Prostate gland (tissue), 2 donors: ENCODE measurements at regions not wholly inside any gene's neighbourhood (a gene's known extent, or its start where the extent isn't known, plus 50 kb on each side); places are given as distances from the start of the nearest gene placed in this dataset.

Experiments used
- DNase-seq: peaks from one replicate; pipeline ENCODE4 v3.0.0-alpha.2; 2019; ENCODE audit warnings: low spot score
- H3K27ac ChIP-seq, 2 donors: fragments of 200-600 bp; sonication (generic); 2 replicates each; pipeline ENCODE4 v1.5.1; 2017 to 2019
- H3K27me3 ChIP-seq: fragments of 200-600 bp; sonication (generic); replicated peaks from 2 replicates; pipeline ENCODE4 v1.5.1; 2019; ENCODE audit not compliant: insufficient read depth
- H3K36me3 ChIP-seq, 2 donors: fragments of 200-600 bp; sonication (generic); 1 replicate in 1 of 2; 2 replicates in 1 of 2; pipeline versions ENCODE4 v1.5.1 to v1.8.1; 2017 to 2019
- H3K4me1 ChIP-seq: fragments of 200-600 bp; sonication (generic); replicated peaks from 2 replicates; pipeline ENCODE4 v1.5.1; 2019
- H3K4me3 ChIP-seq, 2 donors: fragments of 200-600 bp; sonication (generic); 2 replicates each; pipeline ENCODE4 v1.5.1; 2017 to 2019
- H3K9me3 ChIP-seq: fragments of 200-600 bp; sonication (generic); 2 replicates; pipeline ENCODE4 v1.5.1; 2017
- POLR2A ChIP-seq: fragments of 450-650 bp; IDR thresholded peaks from one replicate; pipeline ENCODE4 v1.6.1; 2016; ENCODE audit warnings: antibody characterized with exemption, mild to moderate bottlenecking
- POLR2AphosphoS5 ChIP-seq: sonication (generic); formaldehyde crosslinking; IDR thresholded peaks from one replicate; pipeline ENCODE4 v1.6.1; 2017; ENCODE audit warnings: antibody characterized with exemption
- WGBS: methylation state at CpG from one replicate; pipeline ENCODE4 v1.1.5; 2018; 5-methylcytosine and 5-hydroxymethylcytosine counted together
- intact Hi-C: fragments of 100-400 bp; cut with DNase I; formaldehyde crosslinking; loops from one replicate; pipeline ENCODE4 v1.14.2; 2022
- TF ChIP-seq, protein P1 (sequence below), 4 experiments: fragments of 200-600 bp in 2 of 4; fragments of 450-650 bp in 2 of 4; sonication (generic) in 2 of 4; IDR thresholded peaks; 1 replicate in 3 of 4; 2 replicates in 1 of 4; pipeline ENCODE4 v1.5.1; 2016 to 2019; ENCODE audit warnings: antibody characterized with exemption in 4 of 4, mild to moderate bottlenecking in 2 of 4, moderate library complexity in 2 of 4

DNA sequence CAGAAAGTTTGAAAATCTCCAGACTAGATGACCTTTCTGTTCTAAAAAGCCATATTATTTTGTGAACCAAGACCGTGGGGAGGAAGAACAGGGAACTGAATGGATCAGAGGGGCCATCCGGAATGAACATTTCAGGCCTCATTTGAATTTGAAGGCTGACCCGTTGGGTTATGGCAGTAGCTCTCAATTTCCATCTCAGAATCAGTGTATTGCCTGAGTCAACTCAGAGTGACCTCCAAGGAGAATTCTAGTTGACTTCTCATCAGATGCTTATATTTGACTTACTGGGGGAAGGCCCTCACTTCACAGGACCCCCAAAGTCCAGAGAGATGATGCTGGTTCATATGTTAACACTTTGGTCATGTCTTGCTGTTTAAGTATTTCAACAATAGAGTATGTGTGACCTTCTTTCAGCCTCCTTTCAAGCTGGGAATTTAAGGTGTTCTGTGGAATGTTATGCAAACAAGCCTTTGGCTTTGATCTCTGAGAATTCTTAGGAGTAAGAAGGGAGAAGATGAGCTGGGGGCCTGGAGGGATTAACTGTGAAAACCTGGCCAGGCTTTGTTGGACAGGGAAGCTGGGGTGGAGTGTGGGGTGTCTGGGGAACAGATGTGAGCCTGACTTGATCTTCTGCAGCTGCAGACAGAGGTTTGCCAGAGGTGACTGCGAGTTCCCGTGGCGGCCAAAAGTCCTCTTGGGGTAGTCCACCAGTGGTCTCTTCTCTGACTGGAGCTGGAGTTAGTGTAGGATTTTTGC, 111.2 kb upstream of the RGMA start:
- H3K9me3 ChIP-seq = no peaks in the 10 kb centered on the region
- H3K4me3 ChIP-seq = no peak overlapping the region
- TF ChIP-seq POLR2A = no peak
- no peaks in the 10 kb centered on the region for H3K4me1 ChIP-seq
- H3K27me3 ChIP-seq = no peaks in the 10 kb centered on the region
- H3K36me3 ChIP-seq = no peaks in the 10 kb centered on the region
- DNase-seq = no peak
- intact Hi-C loops = no loop called here
- WGBS = 53% methylated on average over 6 of the region's 6 CpGs
- H3K27ac ChIP-seq = no peak overlapping the region

DNA sequence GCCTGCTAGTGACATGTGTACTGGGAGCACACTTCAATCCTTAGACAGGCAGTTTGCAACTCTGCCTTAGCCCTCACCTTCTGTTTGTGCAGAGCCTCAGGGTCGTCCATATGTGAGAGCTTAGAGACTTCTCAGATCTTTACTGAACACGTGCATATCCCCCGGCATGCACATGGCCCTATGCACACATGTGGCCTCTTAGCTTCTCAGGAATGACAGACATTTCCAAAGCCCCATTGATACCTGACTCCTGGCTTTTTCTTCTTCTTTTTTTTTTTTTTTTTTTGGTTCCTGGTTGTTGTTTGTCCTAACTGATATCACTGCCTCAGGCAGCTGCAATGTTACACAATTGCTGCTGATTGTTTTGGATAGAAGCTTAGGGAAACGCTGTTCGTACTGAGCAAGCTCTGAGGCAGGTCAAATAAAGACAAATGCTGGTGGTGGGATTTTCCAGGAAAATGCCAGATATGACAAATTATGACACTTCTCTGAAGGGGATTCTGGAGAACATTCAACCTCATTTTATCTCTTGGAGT, 107.2 kb upstream of the RGMA start:
- TF ChIP-seq POLR2AphosphoS5 = no peak
- no peak for TF ChIP-seq POLR2A
- TF ChIP-seq, protein P1, sequence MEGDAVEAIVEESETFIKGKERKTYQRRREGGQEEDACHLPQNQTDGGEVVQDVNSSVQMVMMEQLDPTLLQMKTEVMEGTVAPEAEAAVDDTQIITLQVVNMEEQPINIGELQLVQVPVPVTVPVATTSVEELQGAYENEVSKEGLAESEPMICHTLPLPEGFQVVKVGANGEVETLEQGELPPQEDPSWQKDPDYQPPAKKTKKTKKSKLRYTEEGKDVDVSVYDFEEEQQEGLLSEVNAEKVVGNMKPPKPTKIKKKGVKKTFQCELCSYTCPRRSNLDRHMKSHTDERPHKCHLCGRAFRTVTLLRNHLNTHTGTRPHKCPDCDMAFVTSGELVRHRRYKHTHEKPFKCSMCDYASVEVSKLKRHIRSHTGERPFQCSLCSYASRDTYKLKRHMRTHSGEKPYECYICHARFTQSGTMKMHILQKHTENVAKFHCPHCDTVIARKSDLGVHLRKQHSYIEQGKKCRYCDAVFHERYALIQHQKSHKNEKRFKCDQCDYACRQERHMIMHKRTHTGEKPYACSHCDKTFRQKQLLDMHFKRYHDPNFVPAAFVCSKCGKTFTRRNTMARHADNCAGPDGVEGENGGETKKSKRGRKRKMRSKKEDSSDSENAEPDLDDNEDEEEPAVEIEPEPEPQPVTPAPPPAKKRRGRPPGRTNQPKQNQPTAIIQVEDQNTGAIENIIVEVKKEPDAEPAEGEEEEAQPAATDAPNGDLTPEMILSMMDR (IDR thresholded peaks at IDR 0.05) = no peak
- Histone ChIP-seq H3K4me1 (no peaks in the 10 kb centered on the region), H3K36me3 (no peaks in the 10 kb centered on the region), H3K4me3 (no peak overlapping the region), H3K27ac (no peak overlapping the region), H3K9me3 (no peaks in the 10 kb centered on the region), H3K27me3 (no peaks in the 10 kb centered on the region)
- no peak for DNase-seq
- 73% methylated on average over 5 of the region's 5 CpGs for WGBS
- intact Hi-C loops = no loop called here

DNA sequence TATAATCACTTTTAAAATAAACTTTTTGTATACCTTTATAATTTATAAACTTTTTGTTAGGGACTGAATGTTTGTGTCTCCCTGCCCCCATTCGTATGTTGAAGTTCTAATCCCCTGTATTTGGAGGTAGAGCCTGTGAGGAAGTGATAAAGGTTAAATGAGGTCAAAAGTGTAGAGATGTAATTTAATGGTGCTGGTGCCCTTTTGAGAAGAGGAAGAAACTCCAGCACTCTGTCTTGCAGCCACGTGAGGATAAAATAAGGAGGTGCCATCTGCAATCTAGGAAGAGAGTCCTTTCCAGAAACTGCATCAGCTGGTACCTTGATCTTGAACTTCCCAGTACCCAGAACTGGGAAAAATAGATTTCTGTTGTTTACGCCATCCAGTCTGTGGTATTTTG, 106.1 kb upstream of the RGMA start:
- TF ChIP-seq POLR2A (no peak), POLR2AphosphoS5 (no peak)
- TF ChIP-seq, protein P1 (IDR thresholded peaks at IDR 0.05) = no peak

GRCh38 chr15:93190238-93190637, 101.2 kb upstream of the RGMA start:
- intact Hi-C loops = no loop called here
- H3K4me1 ChIP-seq = no peaks in the 10 kb centered on the region
- H3K27ac ChIP-seq = no peak overlapping the region
- no peaks in the 10 kb centered on the region for H3K9me3 ChIP-seq
- no peaks in the 10 kb centered on the region for H3K36me3 ChIP-seq
- no peak for DNase-seq
- WGBS = 84% methylated on average over 8 of the region's 8 CpGs
- H3K27me3 ChIP-seq = no peaks in the 10 kb centered on the region
- TF ChIP-seq POLR2A (no peak), POLR2AphosphoS5 (no peak)
- TF ChIP-seq, protein P1 (IDR thresholded peaks at IDR 0.05) = no peak
- H3K4me3 ChIP-seq = no peak overlapping the region

More for the DNA sequence above, 106.1 kb upstream of the RGMA start:
- no peak for DNase-seq
- H3K4me3 ChIP-seq = no peak overlapping the region
- no peaks in the 10 kb centered on the region for H3K36me3 ChIP-seq
- H3K4me1 ChIP-seq = no peaks in the 10 kb centered on the region
- intact Hi-C loops = no loop called here
- H3K9me3 ChIP-seq = no peaks in the 10 kb centered on the region
- H3K27ac ChIP-seq = no peak overlapping the region
- 50% methylated on average over 3 of the region's 3 CpGs for WGBS
- no peaks in the 10 kb centered on the region for H3K27me3 ChIP-seq

- H3K9me3 ChIP-seq = no peaks in the 10 kb centered on the region
- no peaks in the 10 kb centered on the region for H3K27me3 ChIP-seq
- intact Hi-C loops = no loop called here
- H3K36me3 ChIP-seq = no peaks in the 10 kb centered on the region
- H3K4me1 ChIP-seq = no peaks in the 10 kb centered on the region
- DNase-seq = no peak
- no peak overlapping the region for H3K27ac ChIP-seq
- TF ChIP-seq POLR2A (no peak), POLR2AphosphoS5 (no peak)
- TF ChIP-seq, protein P1 (IDR thresholded peaks at IDR 0.05) = no peak
- no peak overlapping the region for H3K4me3 ChIP-seq
- 55% methylated on average over 9 of the region's 9 CpGs for WGBS
Measured at GRCh38 chr15:93189561-93189960, 100.5 kb upstream of the RGMA start.
